HepG2 (cell line): ENCODE measurements at regions not wholly inside any gene's neighbourhood (a gene's known extent, or its start where the extent isn't known, plus 50 kb on each side); places are given as distances from the start of the nearest gene placed in this dataset.

Experiments used
- MXI1 ChIP-seq: IDR thresholded peaks from 3 replicates; pipeline ENCODE4 v1.6.1; 2012; ENCODE audit warnings: low read depth, low read length, inconsistent platforms, borderline replicate concordance
- NBN ChIP-seq: fragments of 450-650 bp; conservative IDR thresholded peaks from 2 replicates; pipeline ENCODE4 v1.6.1; 2017

- no peak for TF ChIP-seq MXI1
- TF ChIP-seq NBN = no peak
Observed at GRCh38 chr1:60184521-60184920, 111.0 kb upstream of the C1orf87 start.
